OCI-LY1 (cell line): ENCODE measurements at regions not wholly inside any gene's neighbourhood (a gene's known extent, or its start where the extent isn't known, plus 50 kb on each side); places are given as distances from the start of the nearest gene placed in this dataset.

Experiments used
- EZH2 ChIP-seq: fragments of 200-600 bp; sonication (generic), shearing (Covaris generic); IDR thresholded peaks from 2 replicates; pipeline ENCODE4 v1.8.0; 2017; ENCODE audit warnings: borderline replicate concordance, mixed run types, mild to moderate bottlenecking, antibody characterized with exemption, low read length, moderate library complexity, mixed read lengths
- TF ChIP-seq, protein P1 (sequence below): fragments of 200-600 bp; sonication (generic), shearing (Covaris generic); IDR thresholded peaks from 2 replicates; pipeline ENCODE4 v1.5.1; 2017; ENCODE audit warnings: mild to moderate bottlenecking, antibody characterized with exemption, low read length, moderate library complexity, mixed read lengths

DNA sequence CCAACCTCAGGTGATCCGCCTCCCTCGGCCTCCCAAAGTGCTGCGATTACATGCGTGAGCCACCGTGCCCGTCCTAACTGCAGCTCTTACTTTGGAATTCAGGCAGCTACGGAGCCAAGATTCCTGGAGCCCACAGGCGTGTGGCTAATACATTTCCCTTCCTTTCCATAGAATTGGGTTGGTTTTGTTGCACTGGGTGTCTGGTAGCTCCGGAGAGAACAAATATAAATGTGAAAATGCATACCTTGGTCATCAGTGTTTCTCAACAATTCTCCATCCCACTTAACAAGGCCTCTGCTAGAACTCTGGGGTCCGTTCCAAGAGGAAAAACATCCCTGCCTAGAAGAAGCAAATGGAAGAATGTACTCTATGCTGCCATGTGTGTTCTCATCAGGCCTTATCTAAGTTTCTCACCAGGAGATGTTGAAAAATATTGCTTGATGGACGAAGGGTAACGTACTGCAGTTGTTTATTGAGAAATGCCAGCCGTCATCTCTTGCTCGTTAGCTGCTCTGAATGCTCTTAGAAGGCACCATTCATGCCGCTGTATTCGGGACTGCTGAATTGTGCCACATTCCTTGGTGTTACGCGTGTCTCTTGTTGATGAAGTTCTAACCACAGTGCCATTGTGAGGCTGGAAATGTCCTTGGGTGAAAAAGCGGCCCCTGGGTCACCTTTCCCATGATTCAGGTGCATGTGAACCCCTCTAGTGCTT, 50.5 kb upstream of the CD99 start:
- TF ChIP-seq, protein P1, sequence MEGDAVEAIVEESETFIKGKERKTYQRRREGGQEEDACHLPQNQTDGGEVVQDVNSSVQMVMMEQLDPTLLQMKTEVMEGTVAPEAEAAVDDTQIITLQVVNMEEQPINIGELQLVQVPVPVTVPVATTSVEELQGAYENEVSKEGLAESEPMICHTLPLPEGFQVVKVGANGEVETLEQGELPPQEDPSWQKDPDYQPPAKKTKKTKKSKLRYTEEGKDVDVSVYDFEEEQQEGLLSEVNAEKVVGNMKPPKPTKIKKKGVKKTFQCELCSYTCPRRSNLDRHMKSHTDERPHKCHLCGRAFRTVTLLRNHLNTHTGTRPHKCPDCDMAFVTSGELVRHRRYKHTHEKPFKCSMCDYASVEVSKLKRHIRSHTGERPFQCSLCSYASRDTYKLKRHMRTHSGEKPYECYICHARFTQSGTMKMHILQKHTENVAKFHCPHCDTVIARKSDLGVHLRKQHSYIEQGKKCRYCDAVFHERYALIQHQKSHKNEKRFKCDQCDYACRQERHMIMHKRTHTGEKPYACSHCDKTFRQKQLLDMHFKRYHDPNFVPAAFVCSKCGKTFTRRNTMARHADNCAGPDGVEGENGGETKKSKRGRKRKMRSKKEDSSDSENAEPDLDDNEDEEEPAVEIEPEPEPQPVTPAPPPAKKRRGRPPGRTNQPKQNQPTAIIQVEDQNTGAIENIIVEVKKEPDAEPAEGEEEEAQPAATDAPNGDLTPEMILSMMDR = no peak
- TF ChIP-seq EZH2 = no peak
